HG03060 (cell line): ENCODE measurements at regions not wholly inside any gene's neighbourhood (a gene's known extent, or its start where the extent isn't known, plus 50 kb on each side); places are given as distances from the start of the nearest gene placed in this dataset.
A peak's percentile ranks its signal among the peaks of the same experiment; 100 is the strongest.

ENCODE experiments used
- ATAC-seq: cut with Tn5 transposase; IDR thresholded peaks from one replicate; pipeline ENCODE4 v1.9.1; 2021; ENCODE audit warnings: low read depth, moderate number of reproducible peaks; ENCODE audit not compliant: unreplicated experiment

DNA sequence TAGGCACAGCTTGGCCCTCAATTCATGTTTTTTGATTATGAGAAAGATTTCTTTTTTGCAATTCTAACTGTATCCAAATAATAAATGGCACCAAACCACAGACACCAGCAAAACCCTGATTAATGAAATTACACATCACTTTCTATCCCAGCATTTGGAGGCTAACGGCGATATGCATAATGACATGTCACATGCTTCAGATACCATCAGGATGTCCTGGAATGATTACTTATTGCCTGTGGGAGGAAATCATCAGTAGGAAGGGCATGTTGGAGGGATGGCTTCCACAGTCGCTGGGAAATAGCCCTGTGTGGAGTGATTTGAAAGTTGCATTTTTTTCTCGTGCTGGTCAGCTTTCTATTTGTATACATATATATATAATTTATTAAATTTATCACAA lies 121.7 kb downstream of the CMPK2 start:
- ATAC-seq = no peak

DNA sequence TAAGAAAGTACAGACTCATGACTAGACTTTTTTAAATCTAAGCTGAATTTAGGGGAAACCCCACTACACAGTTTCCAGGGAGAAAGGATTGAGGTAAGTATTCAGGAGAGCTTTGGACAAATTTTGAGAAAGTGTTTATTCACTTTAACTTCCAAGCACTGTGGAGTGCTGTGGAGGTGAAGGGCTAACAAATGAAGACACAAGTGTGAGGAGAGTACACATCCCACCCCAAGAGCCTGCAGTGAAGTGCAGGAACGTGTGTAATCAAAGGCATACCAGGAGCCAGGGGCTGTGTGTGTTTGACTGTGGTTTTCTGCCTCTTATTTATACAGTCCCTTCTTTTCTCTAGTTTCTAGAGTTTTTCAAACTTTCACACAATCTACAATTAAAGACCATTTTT lies 118.3 kb downstream of the CMPK2 start:
- ATAC-seq = no peak

DNA sequence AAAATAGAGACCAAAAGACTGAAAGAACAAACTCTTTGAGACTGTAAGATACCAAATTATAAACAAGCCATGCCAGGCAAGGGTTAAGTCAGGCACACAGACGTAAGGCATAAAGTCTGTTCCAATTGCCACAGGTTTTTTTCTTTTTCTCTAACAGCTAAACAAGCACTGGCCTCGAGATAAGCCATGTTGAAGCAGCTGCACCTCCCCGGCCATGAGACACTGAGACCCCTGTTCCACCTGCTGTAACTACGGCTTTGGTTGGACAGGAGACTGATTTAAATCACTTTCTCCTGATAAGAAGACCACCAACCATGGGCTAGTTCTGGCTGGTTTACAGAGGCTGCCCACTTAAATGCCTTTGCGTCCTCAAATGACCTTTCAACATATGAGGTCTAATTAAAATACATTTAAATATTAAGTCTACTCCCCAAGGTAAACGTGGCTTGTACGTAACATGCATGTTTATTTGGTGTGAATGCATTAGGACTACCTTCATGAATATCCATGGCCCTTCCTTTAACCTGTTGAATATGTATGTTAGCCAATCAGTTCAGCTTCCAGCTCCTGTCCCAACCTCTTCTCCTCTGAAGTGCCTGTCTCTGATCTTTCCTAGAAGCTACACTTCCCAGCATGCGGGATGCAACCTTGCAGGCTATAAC lies 117.2 kb downstream of the CMPK2 start:
- no peak for ATAC-seq

DNA sequence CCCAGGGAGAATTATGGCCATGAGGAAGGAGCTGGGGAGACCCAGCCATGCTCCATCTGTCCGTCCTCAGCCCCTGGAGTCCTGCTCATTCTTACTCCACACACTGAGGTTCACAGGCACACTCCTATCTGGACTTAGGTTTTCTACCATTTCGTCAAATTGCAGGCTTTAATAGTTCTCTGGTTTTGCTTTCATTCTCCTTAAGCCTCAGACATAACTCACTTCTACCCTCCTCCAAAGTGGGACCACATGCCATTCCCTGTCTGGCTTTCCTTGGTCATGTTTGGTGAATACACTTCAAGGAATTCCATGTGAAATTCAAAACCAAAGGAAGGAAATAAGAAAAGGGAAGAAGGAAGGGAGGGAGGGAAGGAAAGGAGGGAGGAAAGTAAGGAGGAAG lies 115.7 kb downstream of the CMPK2 start:
- no peak for ATAC-seq

DNA sequence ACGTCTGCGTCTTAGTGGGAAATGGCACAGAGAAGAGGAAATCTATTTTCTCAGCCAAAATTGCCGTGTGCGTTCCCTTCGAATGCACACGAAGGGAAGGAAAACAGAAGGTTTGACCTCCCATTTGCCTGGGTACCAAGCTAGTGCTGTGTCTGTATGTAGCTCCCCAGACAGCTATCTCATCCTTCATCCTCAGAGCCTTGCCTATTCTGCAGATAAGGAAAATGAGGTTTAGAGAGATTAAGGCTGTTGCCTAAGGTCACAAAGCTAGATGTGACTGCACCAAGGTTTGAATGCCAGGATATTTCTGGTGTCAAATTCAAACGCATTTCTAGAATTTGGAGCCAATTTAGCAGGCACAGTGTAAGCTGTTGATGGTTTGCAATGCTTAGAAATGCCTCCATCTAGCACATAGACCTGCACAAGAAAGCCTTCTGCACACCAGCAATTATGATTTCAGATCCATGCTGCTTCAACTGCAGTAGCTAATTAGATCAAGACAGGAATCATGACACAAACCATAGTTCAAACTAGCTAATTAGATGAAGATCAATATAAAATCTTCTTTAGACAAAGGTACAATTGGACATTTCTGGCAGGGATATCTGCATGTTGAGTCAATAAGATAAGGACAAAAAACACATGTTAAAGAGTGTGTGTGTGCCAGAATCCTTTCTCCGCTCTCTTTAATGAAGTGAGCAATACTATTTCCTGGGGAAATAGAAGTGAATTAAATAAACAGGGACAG lies 115.1 kb downstream of the CMPK2 start:
- no peak for ATAC-seq

DNA sequence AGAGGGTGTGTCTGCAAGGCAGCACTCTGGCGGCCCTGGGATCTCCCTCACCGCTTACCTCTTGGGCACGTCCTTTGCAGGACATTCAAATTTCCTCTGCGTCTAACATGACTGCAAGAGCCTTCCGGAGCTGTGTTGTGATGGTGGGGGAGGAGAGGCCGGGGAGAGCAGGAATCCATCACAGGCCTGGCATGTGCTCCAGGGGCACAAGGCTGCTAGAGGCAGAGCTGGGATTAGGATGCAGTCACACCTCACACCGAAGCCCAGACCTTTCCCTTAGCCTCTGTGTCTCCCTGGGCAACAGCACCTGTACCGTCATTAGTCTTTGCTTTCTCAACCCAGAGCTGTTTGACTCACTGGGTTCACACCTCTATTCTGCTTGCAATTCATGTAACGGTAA lies 111.3 kb downstream of the CMPK2 start:
- no peak for ATAC-seq

DNA sequence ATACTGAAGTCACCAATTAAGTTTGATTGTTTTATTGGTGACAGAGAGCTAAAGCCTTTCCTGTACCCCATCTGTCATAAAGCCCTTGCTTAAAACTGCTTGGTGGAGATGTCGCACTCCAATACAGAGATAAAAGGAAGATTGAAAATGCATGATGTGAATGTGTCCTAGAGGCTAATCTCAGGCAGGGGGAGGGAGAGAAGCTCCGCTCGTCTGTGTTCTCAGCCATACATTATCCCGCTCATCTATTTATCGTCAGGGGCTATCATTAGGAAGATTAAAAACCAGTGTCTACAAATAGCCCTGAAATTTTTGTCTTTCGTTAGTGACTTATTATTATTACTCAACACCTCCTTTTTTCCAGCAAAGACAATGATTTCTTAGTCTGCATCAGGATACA lies 110.3 kb downstream of the CMPK2 start:
- no peak for ATAC-seq

DNA sequence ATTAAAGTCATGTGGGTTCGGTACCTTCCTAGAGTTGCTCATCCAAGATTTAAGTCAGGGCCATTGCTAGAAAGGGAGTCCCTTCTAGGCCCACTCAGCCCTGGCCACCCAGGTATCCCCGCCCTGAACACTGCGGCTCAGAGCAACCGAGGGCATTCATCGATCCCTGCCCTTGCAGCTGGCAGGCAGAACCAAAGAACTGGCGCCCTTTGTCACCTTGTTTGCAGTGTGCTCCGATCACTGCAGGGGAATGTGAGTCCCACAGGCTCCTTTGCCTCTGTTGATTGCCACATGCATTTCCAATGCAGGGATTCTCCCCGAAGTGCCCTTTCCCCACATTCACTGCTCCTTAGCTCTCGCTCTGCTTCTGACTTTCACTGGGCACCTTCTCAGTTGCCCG lies 108.5 kb downstream of the CMPK2 start:
- ATAC-seq = no peak

DNA sequence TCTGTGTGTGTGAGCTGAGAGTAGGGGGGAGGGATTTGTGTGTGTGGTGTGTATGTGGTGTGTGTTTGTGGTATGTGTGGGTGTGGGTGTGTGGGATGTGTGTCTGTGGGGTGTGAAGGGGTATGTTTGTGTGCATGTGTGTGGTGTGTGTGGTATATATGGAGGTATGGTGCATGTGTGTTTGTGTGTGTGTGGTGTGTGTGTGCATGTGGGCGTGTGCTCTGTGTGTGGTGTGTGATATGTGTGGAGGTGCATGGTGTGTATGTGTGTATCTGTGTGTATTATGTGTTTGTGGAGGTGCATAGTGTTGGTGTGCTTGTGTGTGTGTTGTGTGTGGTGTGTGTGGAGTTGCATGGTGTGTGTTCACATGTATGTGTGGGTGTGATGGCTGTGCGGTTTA lies 106.0 kb downstream of the CMPK2 start:
- no peak for ATAC-seq

DNA sequence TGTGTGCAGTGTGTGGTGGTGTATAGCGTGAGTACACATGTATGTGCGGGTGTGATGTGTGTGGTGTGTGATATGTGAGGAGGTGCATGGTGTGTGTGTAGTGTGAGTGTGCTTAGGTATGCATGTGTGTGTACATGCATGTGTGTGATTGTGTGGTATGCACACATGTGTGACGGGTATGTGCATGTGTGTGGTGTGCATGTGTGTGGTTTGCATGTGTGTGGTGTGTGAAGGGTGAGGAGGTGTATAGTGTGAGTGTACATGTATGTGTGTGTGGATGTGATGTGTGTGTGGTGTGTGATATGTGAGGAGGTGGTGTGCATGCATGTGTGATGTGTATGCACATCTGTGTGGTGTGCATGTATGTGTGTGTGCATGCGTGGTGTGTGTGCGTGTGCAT lies 105.6 kb downstream of the CMPK2 start:
- ATAC-seq = no peak

DNA sequence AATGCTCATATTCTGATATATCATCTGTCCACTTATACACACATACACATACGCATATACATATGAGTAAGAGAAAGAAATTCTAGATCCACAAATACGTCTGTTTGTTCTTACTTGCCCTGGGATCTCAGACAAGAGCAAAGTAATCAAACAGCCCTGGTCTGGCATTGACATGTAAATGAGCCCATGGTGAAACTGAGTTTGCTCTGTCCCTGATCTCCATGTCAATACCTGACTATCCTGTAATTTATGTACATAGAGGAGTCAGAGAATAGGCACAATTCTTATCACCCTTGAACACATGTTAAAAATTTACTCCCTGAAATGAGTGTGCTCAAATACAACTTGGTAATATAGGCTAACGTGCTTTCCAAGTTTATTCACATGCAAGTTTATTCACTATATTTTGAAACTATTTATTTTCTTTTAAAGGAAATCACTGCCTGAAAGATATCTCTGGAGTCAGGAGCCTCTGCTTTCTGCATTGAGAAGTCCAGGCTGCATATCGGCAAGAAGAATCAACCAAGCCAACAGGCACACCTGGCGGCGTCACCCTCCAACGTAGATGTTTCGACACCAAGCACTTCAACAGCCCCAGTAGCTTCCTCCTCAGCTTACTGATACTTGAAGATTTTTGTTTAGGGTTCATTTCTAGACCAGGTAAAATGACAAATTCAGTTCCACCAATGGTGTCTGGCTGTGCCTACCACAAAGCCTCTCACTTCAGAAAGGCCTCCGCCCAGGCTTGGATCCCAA lies 100.6 kb downstream of the CMPK2 start:
- no peak for ATAC-seq

DNA sequence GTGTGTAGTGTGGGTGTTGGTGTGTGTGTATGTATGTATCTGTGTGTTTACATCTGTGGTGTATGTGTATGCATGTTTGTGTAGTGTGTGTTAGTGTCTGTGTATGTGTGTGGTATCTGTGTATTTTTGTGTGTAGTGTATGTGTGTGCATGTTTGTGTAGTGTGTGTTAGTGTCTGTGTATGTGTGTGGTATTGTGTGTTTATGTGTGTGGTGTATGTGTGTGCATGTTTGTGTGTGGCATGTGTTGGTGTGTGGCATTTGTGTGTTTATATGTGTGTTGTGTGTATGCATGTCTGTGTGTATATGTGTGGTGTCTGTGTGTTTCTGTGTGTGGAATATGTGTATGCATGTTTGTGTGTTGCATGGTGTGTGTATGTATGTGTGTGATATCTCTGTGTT lies 96.4 kb downstream of the CMPK2 start:
- ATAC-seq = no peak

DNA sequence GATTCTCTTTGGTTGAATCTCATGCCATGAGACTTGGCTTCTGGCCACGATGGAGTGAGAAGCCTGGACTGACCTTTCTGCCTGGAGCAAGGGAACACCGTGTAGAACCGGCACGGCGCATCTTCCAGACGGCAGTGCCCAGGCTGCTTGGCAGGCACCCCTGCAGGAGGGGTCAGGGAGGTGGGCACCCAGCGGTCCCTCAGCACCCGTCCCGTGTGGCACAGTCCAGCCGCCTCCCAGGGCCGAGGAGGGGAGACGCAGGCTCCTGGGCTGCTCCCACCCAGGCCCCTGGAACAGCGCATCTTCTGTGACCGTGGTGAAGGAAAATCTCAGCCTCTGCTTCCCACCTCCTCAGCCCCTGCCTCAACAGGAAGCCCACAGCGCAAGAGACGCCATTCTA lies 95.7 kb downstream of the CMPK2 start:
- no peak for ATAC-seq

DNA sequence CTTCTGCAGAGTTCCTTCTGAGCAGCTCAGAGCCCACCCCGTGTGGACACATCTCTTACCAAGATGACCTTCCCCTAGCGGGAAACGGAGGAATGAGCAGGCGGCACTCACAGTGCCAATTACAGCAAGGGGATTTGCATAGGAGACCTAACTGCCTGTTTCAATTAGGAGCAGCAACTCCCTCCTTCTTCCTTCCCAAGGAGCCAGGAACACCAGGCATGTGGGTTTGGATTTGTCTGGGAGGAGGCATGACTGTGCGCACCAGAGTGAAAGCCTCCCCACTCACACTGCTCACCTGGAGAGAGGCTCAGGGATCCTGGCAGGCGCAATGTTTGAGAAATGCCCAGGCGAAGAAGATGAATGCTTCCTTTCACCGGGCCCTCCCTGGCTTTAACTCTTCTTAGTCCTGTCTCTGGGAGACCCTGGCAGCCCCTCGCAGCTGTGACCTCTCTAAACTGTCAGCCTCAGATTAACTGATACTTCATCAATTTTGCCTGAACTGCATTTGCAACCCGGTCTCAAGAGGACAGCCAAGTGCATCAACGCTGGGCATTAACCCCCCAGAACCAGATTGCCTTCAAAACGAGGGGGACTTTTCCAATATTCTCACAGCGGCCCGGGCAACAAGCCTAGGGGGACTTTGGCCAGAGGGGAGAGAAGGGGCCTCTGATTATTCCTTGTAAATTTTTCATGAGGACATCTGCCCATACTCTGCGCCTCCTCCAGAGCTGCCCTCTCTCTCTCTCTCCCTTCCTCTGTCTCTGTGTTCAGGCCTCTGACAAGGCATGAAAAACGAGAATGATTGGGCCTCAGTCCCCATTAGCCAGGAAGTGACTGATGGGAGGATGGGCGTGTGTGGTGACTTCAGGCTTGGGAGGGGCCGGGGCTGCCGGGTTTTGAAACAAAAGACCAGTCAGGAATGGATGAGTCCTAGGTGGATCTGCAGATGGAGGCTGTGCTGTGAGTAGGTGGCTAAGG lies 93.8 kb downstream of the CMPK2 start:
- no peak for ATAC-seq

DNA sequence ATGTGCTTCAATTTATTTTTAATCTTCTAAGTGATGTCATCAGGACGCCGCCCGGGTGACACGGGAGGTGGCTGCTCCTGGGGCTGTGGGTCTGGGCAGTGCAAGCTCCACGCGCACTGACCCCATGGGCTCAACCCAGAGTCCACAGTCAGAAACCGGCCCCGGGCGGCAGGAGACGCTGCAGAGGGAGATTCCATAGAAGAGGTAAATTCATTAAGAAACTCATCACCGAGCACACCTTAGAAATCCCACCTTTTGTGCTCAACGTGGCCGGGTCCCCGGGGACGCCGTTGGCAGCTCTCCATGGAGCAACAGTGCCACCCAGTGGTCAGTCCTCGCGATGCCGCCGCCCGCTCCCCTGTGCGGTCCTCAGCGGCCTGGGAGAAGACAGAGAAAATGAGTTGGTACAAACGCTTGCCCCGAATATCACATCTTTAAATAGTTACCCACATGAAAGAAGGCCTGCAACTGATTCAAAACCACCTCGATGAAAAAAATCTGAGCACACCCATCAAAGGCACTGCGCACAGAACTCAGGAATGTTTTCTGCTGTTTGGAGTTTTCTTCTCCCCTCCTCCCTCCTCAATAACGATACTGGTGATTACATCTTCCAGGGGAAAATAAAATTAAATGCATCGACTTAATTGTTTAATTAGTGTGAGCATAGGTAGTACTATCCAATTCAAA lies 92.6 kb downstream of the CMPK2 start:
- ATAC-seq = peak; percentile 69

DNA sequence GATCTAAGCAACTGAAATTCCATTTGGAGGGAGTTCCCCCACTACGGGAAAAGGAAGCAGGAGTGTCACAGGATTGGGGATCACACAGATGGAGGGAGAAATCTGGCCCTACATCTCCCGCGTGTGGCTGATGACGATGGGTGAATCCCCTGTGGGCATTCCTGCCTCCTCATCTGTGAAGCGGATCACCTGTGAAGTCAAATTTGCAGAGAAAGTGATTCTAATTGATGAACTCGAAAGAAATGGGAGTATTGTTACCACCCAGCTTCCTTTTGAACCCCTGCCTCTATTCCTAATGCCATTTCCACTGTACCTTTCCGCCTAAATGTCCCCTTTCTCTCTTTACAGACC lies 92.0 kb downstream of the CMPK2 start:
- ATAC-seq = no peak

DNA sequence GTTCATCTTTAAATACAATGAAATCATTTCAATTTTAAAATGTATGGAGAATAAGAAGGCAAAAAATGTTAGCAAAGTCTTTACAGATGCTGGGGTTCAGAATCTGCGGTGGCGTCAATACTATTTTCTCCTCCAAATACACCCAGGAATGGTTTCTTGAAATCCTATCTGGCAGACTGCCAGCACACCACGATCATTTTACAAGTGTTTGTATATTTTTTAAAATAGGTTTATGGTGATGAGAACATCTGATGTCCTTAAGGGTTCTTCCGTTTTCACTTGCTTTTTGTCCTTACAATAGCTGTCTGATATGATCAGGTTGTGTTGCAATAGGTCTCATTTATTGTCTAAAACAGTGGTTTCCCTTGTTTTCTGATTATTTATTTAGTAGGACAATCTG lies 89.6 kb downstream of the CMPK2 start:
- ATAC-seq = no peak

DNA sequence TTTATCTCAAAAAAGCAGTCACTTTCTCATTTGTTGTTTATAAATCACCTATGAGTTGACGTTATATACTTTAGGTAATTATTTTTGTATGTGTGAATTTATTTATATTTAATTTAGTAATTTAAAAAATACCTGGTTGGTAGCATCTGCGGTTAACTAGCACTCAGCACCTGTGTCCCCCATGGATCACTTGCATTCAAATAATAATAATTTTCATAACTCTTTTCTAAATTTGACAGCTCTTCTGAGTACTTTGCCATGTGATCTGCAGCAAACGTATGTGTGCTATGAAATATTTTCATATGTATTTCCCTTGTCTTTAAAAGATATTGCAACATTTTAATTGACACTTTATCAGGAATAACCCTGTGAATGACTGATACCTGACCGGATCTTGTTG lies 88.1 kb downstream of the CMPK2 start:
- ATAC-seq = no peak

DNA sequence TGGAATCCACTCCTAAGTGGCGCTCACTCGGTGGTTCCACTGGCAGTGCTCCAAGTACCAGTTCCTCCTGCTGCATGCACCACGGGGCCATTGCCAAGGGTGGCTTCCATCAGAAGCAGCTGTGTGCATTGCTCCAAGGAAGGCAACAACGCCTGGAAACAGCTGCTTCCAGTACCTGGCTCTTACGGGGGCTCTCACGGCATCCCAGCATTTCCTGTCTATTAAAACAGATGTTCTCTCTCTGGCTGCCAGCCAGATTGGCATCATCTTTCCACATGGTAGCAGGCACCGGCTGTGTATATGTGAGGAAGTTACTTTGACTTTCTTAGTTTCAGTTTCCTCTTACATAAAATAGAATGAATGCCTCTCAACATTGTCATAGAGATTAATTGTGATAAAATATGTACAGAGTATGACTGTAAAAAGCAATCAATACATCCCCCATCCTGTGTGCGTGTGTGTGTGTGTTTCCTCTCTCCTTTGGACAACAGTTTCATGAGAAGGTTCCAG lies 84.9 kb downstream of the CMPK2 start:
- ATAC-seq = peak; percentile 91
